ENCODE measurements at regions not wholly inside any gene's neighbourhood (a gene's known extent, or its start where the extent isn't known, plus 50 kb on each side); places are given as distances from the start of the nearest gene placed in this dataset.
A peak's percentile ranks its signal among the peaks of the same experiment; 100 is the strongest.
"Not testable (repeated sequence)": the region's sequence is repeated elsewhere in the genome, so short reads cannot be mapped to it uniquely, and the experiment has no call there.

GRCh38 chr3:161939918-161940620 lies 443.5 kb downstream of the OTOL1 start:
- Mint-ChIP-seq H3K4me1 (ENCODE audit: low read depth, unreplicated experiment) (peaks cover 20% of the 10 kb centered on the region), H3K4me3 (ENCODE audit: unreplicated experiment) (no peak overlapping the region), H3K9me3 (ENCODE audit: unreplicated experiment) (peaks cover 26% of the 10 kb centered on the region), H3K36me3 (ENCODE audit: insufficient read depth, unreplicated experiment) (no peaks in the 10 kb centered on the region), H3K27me3 (ENCODE audit: insufficient read depth, unreplicated experiment) (no peaks in the 10 kb centered on the region), H3K27ac (ENCODE audit: unreplicated experiment) (no peak overlapping the region)
- 0 out of 2 replicates have a peak, but pooled peaks cover 5% of the 10 kb centered on the region for H3K9me3 ChIP-seq
- no peak for DNase-seq
- no peaks in the 10 kb centered on the region for H3K36me3 ChIP-seq (ENCODE audit: control insufficient read depth, insufficient read depth, low read length)
- H3K27me3 ChIP-seq (replicated peaks; ENCODE audit: control insufficient read depth, insufficient read depth, low read length), result no peaks in the 10 kb centered on the region
- H3K4me1 ChIP-seq, result peaks cover 19% of the 10 kb centered on the region; the same call in 1 of the 2 replicates
- no TSS peak for BruUV-seq (replicated peaks)
- POLR2A ChIA-PET, result no interaction called here
- no peak overlapping the region for H3K4me3 ChIP-seq (ENCODE audit: low read depth, low read length)
- TF ChIP-seq CTCF (IDR thresholded peaks at IDR 0.05; ENCODE audit: insufficient read depth in 1 of 2, low read depth in 1 of 2, low read length in 1 of 2, severe bottlenecking in 1 of 2, unreplicated experiment in 1 of 2), result no peak
- intact Hi-C loops (cut with micrococcal nuclease; ENCODE audit: unreplicated experiment), result no loop called here
- CTCF ChIA-PET, result no interaction called here

- H3K27me3 ChIP-seq (replicated peaks; ENCODE audit: control insufficient read depth, insufficient read depth, low read length), result no peaks in the 10 kb centered on the region
- H3K4me3 ChIP-seq (ENCODE audit: low read depth, low read length), result no peak overlapping the region
- BruUV-seq (replicated peaks), result no TSS peak
- no peak for TF ChIP-seq CTCF (IDR thresholded peaks at IDR 0.05; ENCODE audit: insufficient read depth in 1 of 2, low read depth in 1 of 2, low read length in 1 of 2, severe bottlenecking in 1 of 2, unreplicated experiment in 1 of 2)
- no peaks in the 10 kb centered on the region for H3K36me3 Mint-ChIP-seq (ENCODE audit: insufficient read depth, unreplicated experiment)
- peaks cover 16% of the 10 kb centered on the region for H3K4me1 Mint-ChIP-seq (ENCODE audit: low read depth, unreplicated experiment)
- no peak for DNase-seq
- peaks cover 21% of the 10 kb centered on the region for H3K9me3 Mint-ChIP-seq (ENCODE audit: unreplicated experiment)
- H3K9me3 ChIP-seq, result 0 out of 2 replicates have a peak, but pooled peaks cover 8% of the 10 kb centered on the region
- intact Hi-C loops (cut with micrococcal nuclease; ENCODE audit: unreplicated experiment), result no loop called here
- ChIA-PET CTCF (no interaction called here), POLR2A (no interaction called here)
- peaks cover 19% of the 10 kb centered on the region; the same call in 1 of the 2 replicates for H3K4me1 ChIP-seq
- H3K4me3 Mint-ChIP-seq (ENCODE audit: unreplicated experiment), result no peak overlapping the region
- no peaks in the 10 kb centered on the region for H3K27me3 Mint-ChIP-seq (ENCODE audit: insufficient read depth, unreplicated experiment)
- no peak overlapping the region for H3K27ac Mint-ChIP-seq (ENCODE audit: unreplicated experiment)
- H3K36me3 ChIP-seq (ENCODE audit: control insufficient read depth, insufficient read depth, low read length), result no peaks in the 10 kb centered on the region
Measured at GRCh38 chr3:161940621-161940965, 444.0 kb downstream of the OTOL1 start.

- no peak for TF ChIP-seq CTCF (IDR thresholded peaks at IDR 0.05; ENCODE audit: insufficient read depth in 1 of 2, low read depth in 1 of 2, low read length in 1 of 2, severe bottlenecking in 1 of 2, unreplicated experiment in 1 of 2)
- intact Hi-C loops (cut with micrococcal nuclease; ENCODE audit: unreplicated experiment), result no loop called here
- 0 out of 2 replicates have a peak, but pooled peaks cover 8% of the 10 kb centered on the region for H3K9me3 ChIP-seq
- H3K27ac Mint-ChIP-seq (ENCODE audit: unreplicated experiment), result no peak overlapping the region
- POLR2A ChIA-PET, result no interaction called here
- H3K4me3 ChIP-seq (ENCODE audit: low read depth, low read length), result no peak overlapping the region
- no peaks in the 10 kb centered on the region for H3K36me3 Mint-ChIP-seq (ENCODE audit: insufficient read depth, unreplicated experiment)
- H3K27me3 ChIP-seq (replicated peaks; ENCODE audit: control insufficient read depth, insufficient read depth, low read length), result no peaks in the 10 kb centered on the region
- CTCF ChIA-PET, result no interaction called here
- no peak overlapping the region for H3K4me3 Mint-ChIP-seq (ENCODE audit: unreplicated experiment)
- no peak for DNase-seq
- peaks cover 7% of the 10 kb centered on the region for H3K4me1 Mint-ChIP-seq (ENCODE audit: low read depth, unreplicated experiment)
- H3K9me3 Mint-ChIP-seq (ENCODE audit: unreplicated experiment), result peaks cover 10% of the 10 kb centered on the region
- no TSS peak for BruUV-seq (replicated peaks)
- peaks cover 12% of the 10 kb centered on the region; the same call in 1 of the 2 replicates for H3K4me1 ChIP-seq
- H3K36me3 ChIP-seq (ENCODE audit: control insufficient read depth, insufficient read depth, low read length), result no peaks in the 10 kb centered on the region
- H3K27me3 Mint-ChIP-seq (ENCODE audit: insufficient read depth, unreplicated experiment), result no peaks in the 10 kb centered on the region
Measured at GRCh38 chr3:161941891-161942290, 445.3 kb downstream of the OTOL1 start.

GRCh38 chr3:161943801-161944345 lies 447.3 kb downstream of the OTOL1 start:
- intact Hi-C loops (cut with micrococcal nuclease; ENCODE audit: unreplicated experiment); H3K27me3 ChIP-seq (replicated peaks; ENCODE audit: control insufficient read depth, insufficient read depth, low read length); H3K4me3 Mint-ChIP-seq (ENCODE audit: unreplicated experiment); H3K36me3 ChIP-seq (ENCODE audit: control insufficient read depth, insufficient read depth, low read length); H3K4me1 Mint-ChIP-seq (ENCODE audit: low read depth, unreplicated experiment); CTCF ChIA-PET; H3K27ac Mint-ChIP-seq (ENCODE audit: unreplicated experiment); POLR2A ChIA-PET; H3K4me3 ChIP-seq (ENCODE audit: low read depth, low read length); H3K9me3 Mint-ChIP-seq (ENCODE audit: unreplicated experiment); H3K36me3 Mint-ChIP-seq (ENCODE audit: insufficient read depth, unreplicated experiment); BruUV-seq (replicated peaks); H3K9me3 ChIP-seq; H3K27me3 Mint-ChIP-seq (ENCODE audit: insufficient read depth, unreplicated experiment): not testable (repeated sequence)
- peaks cover 12% of the 10 kb centered on the region; the same call in 1 of the 2 replicates for H3K4me1 ChIP-seq
- DNase-seq, result peak; percentile 26 to 33
